Endothelial cell of umbilical vein (primary cell): ENCODE measurements at regions not wholly inside any gene's neighbourhood (a gene's known extent, or its start where the extent isn't known, plus 50 kb on each side); places are given as distances from the start of the nearest gene placed in this dataset.

Experiments
- BruUV-seq: library from RNA; stranded (reverse); fragments of 400-500 nt; replicated peaks from 2 replicates; lab custom pipeline; 2021; lab: Mats Ljungman, UMichigan
- CTCF ChIA-PET: fragments of 300-600, 350-600 bp; sonication (Branson Sonifier 250); formaldehyde crosslinking; loops from one replicate; lab custom pipeline; 2021; ENCODE audit warnings: antibody characterized with exemption, inconsistent platforms; lab: Charles Lee
- POLR2A ChIA-PET: fragments of 300-600, 350-600 bp; sonication (Branson Sonifier 250); formaldehyde crosslinking; loops from one replicate; lab custom pipeline; 2021; ENCODE audit warnings: antibody characterized with exemption, inconsistent platforms; lab: Charles Lee
- DNase-seq: peaks from one replicate; pipeline ENCODE4 v3.0.0-alpha.2; 2011; ENCODE audit warnings: low read depth, low spot score
- FAIRE-seq: peaks from 2 replicates; lab custom pipeline; 2011; peaks lifted over from hg19 to GRCh38; lab: Jason Lieb, UNC
- H2AFZ ChIP-seq: 2 replicates; pipeline ENCODE4 v1.6.0; 2012; ENCODE audit warnings: low read depth, low read length, control low read depth, inconsistent platforms
- H3K27ac ChIP-seq: 2 replicates; pipeline ENCODE4 v1.5.1; 2011; ENCODE audit warnings: low read depth, mild to moderate bottlenecking, control low read depth, low read length, moderate library complexity; ENCODE audit not compliant: insufficient read depth
- H3K27me3 ChIP-seq, 2 experiments: 2 replicates each; pipeline versions ENCODE4 v1.6.0 to v1.6.1; 2011; ENCODE audit warnings: low read length in 2 of 2, mixed read lengths in 1 of 2; ENCODE audit not compliant: control insufficient read depth in 2 of 2, insufficient read depth in 2 of 2
- H3K36me3 ChIP-seq, 2 experiments: 2 replicates in 1 of 2; 3 replicates in 1 of 2; pipeline ENCODE4 v1.5.1; 2011; ENCODE audit warnings: low read length in 2 of 2, mild to moderate bottlenecking in 1 of 2, moderate library complexity in 1 of 2; ENCODE audit not compliant: control insufficient read depth in 2 of 2, insufficient read depth in 2 of 2; ENCODE audit errors: extremely low read depth in 1 of 2
- H3K4me1 ChIP-seq: 3 replicates; pipeline ENCODE4 v1.5.1; 2011; ENCODE audit warnings: mild to moderate bottlenecking, low read length; ENCODE audit not compliant: control insufficient read depth, insufficient read depth; ENCODE audit errors: extremely low read depth
- H3K4me2 ChIP-seq: 2 replicates; pipeline ENCODE4 v1.6.1; 2011; ENCODE audit warnings: low read length, control low read depth, mixed read lengths; ENCODE audit not compliant: insufficient read depth
- H3K4me3 ChIP-seq, 3 experiments: fragments of 200-600 bp in 1 of 3; sonication (generic), shearing (Covaris generic) in 1 of 3; replicated peaks in 1 of 3; 2 replicates each; pipeline ENCODE4 v1.5.1; 2011 to 2016; ENCODE audit warnings: control low read depth in 3 of 3, low read length in 3 of 3, mild to moderate bottlenecking in 2 of 3, inconsistent platforms in 1 of 3, low read depth in 1 of 3, moderate library complexity in 1 of 3; ENCODE audit not compliant: insufficient read depth in 1 of 3
- H3K79me2 ChIP-seq: 2 replicates; pipeline ENCODE4 v1.6.0; 2012; ENCODE audit warnings: low read length, inconsistent platforms; ENCODE audit not compliant: control insufficient read depth, insufficient read depth
- H3K9ac ChIP-seq: replicated peaks from 2 replicates; pipeline ENCODE3; 2011; ENCODE audit warnings: low read length, control low read depth; ENCODE audit not compliant: insufficient read depth; ENCODE audit errors: extremely low read depth
- H3K9me1 ChIP-seq: replicated peaks from 3 replicates; pipeline ENCODE4 v1.6.0; 2011; ENCODE audit warnings: mild to moderate bottlenecking, low read length; ENCODE audit not compliant: control insufficient read depth, insufficient read depth; ENCODE audit errors: extremely low read depth
- H3K9me3 ChIP-seq: replicated peaks from 2 replicates; pipeline ENCODE4 v1.5.1; 2012; ENCODE audit warnings: low read length, inconsistent platforms; ENCODE audit not compliant: control insufficient read depth, insufficient read depth
- H4K20me1 ChIP-seq: replicated peaks from 2 replicates; pipeline ENCODE3; 2011; ENCODE audit warnings: mild to moderate bottlenecking, low read length; ENCODE audit not compliant: control insufficient read depth, insufficient read depth; ENCODE audit errors: extremely low read depth
- CTCF ChIP-seq, 2 donors: IDR thresholded peaks; 1 replicate in 1 of 2; 2 replicates in 1 of 2; pipeline ENCODE4 v1.5.1; 2011; ENCODE audit warnings: low read length in 2 of 2, mild to moderate bottlenecking in 2 of 2, moderate library complexity in 2 of 2, control low read depth in 1 of 2, inconsistent platforms in 1 of 2, low read depth in 1 of 2; ENCODE audit not compliant: insufficient read depth in 1 of 2; ENCODE audit errors: extremely low read depth in 1 of 2
- EZH2 ChIP-seq: IDR thresholded peaks from 2 replicates; pipeline ENCODE4 v1.6.1; 2012; ENCODE audit warnings: borderline replicate concordance, low read depth, mild to moderate bottlenecking, moderate library complexity, low read length, inconsistent platforms; ENCODE audit not compliant: severe bottlenecking
- FOS ChIP-seq: IDR thresholded peaks from 2 replicates; pipeline ENCODE4 v1.6.1; 2011; ENCODE audit warnings: mild to moderate bottlenecking, low read length, moderate library complexity, borderline replicate concordance; ENCODE audit not compliant: insufficient read depth
- GATA2 ChIP-seq: IDR thresholded peaks from 2 replicates; pipeline ENCODE4 v1.7.0; 2011; ENCODE audit warnings: low read depth, mild to moderate bottlenecking, moderate library complexity, mixed read lengths, low read length; ENCODE audit not compliant: insufficient read length, insufficient read depth
- MYC ChIP-seq: IDR thresholded peaks from one replicate; pipeline ENCODE4 v1.6.1; 2011; ENCODE audit warnings: mild to moderate bottlenecking, low read depth, low read length
- POLR2A ChIP-seq: IDR thresholded peaks from 2 replicates; pipeline ENCODE4 v1.6.1; 2012; ENCODE audit warnings: low read depth, mild to moderate bottlenecking, control low read depth, low read length
- POLR2AphosphoS5 ChIP-seq: IDR thresholded peaks from 2 replicates; pipeline ENCODE4 v1.6.1; 2012; ENCODE audit warnings: low read depth, mild to moderate bottlenecking, control low read depth, low read length, moderate library complexity; ENCODE audit not compliant: insufficient read depth
- dilution Hi-C: fragments of 300-500 bp; cut with MboI; formaldehyde crosslinking; loops from one replicate; pipeline ENCODE4 v1.15.0; 2019; ENCODE audit warnings: low sequenced_read_pairs; ENCODE audit not compliant: extremely low pct_ligation_motif_present
- intact Hi-C: fragments of 100-400 bp; cut with micrococcal nuclease; formaldehyde crosslinking; loops from one replicate; pipeline ENCODE4 v1.10.0; 2022

GRCh38 chr18:55672574-55673361 is 84.8 kb upstream of the TCF4 start:
- DNase-seq (no peak), FAIRE-seq (no peak)
- Histone ChIP-seq H3K4me1 (no peaks in the 10 kb centered on the region), H3K4me2 (no peak overlapping the region), H3K27ac (no peak overlapping the region), H3K4me3 (no peak overlapping the region), H3K9ac (no peak overlapping the region), H3K36me3 (no peaks in the 10 kb centered on the region), H2AFZ (no peak overlapping the region), H3K79me2 (no peaks in the 10 kb centered on the region), H4K20me1 (no peaks in the 10 kb centered on the region), H3K9me3 (no peaks in the 10 kb centered on the region), H3K27me3 (peaks cover 12 to 18% of the 10 kb centered on the region in 2 experiments), H3K9me1 (no peaks in the 10 kb centered on the region)
- no TSS peak for BruUV-seq
- dilution Hi-C loops: no loop called here
- ChIA-PET CTCF (no interaction called here), POLR2A (no interaction called here)
- TF ChIP-seq POLR2AphosphoS5 (no peak), MYC (no peak), CTCF (IDR thresholded peaks at IDR 0.05; ENCODE audit: extremely low read depth in 1 of 2, insufficient read depth in 1 of 2, low read depth in 1 of 2, low read length in 2 of 2) (no peak), POLR2A (no peak), FOS (no peak), GATA2 (no peak), EZH2 (no peak)
- intact Hi-C loops: no loop called here
